ENCODE measurements at regions not wholly inside any gene's neighbourhood (a gene's known extent, or its start where the extent isn't known, plus 50 kb on each side); places are given as distances from the start of the nearest gene placed in this dataset.

DNA sequence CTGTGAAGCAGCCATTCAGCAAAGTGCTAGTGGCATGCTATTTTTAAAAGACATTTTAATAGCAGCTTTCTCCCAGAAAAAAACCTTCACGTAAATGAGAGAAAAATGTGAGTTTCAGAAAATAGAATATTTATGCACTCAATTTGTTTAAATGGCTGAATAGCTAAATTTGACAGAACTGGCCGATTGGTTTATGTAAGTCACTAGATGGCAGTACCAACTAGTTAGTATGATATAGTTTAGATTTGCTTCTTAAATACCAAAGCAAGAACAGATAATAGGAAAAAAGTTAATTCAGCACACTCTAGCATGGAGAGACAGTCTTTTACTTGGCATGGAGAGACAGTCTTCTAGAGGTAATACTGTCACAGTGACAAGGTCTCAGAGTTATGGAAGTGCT, 250.1 kb downstream of the SNCA start:
- no peak for DNase-seq
- peaks cover 38% of the 10 kb centered on the region for H3K4me1 Mint-ChIP-seq

GRCh38 chr4:89586318-89586717, 250.6 kb downstream of the SNCA start:
- peaks cover 24% of the 10 kb centered on the region for H3K9me3 Mint-ChIP-seq
- H3K27ac Mint-ChIP-seq = no peak overlapping the region
- no peaks in the 10 kb centered on the region for H3K27me3 Mint-ChIP-seq (ENCODE audit: low read depth, poor library complexity)
- TF ChIP-seq CTCF (IDR thresholded peaks at IDR 0.05) = no peak
- peaks cover 38% of the 10 kb centered on the region for H3K4me1 Mint-ChIP-seq
- no peak overlapping the region for H3K4me3 Mint-ChIP-seq
- DNase-seq = no peak
- H3K36me3 Mint-ChIP-seq (ENCODE audit: low read depth) = peaks cover 10% of the 10 kb centered on the region

More for the DNA sequence above, 250.1 kb downstream of the SNCA start:
- H3K4me3 Mint-ChIP-seq = no peak overlapping the region
- TF ChIP-seq CTCF (IDR thresholded peaks at IDR 0.05) = no peak
- H3K27ac Mint-ChIP-seq = no peak overlapping the region
- H3K9me3 Mint-ChIP-seq = peaks cover 24% of the 10 kb centered on the region
- no peaks in the 10 kb centered on the region for H3K27me3 Mint-ChIP-seq (ENCODE audit: low read depth, poor library complexity)
- peaks cover 12% of the 10 kb centered on the region for H3K36me3 Mint-ChIP-seq (ENCODE audit: low read depth)

DNA sequence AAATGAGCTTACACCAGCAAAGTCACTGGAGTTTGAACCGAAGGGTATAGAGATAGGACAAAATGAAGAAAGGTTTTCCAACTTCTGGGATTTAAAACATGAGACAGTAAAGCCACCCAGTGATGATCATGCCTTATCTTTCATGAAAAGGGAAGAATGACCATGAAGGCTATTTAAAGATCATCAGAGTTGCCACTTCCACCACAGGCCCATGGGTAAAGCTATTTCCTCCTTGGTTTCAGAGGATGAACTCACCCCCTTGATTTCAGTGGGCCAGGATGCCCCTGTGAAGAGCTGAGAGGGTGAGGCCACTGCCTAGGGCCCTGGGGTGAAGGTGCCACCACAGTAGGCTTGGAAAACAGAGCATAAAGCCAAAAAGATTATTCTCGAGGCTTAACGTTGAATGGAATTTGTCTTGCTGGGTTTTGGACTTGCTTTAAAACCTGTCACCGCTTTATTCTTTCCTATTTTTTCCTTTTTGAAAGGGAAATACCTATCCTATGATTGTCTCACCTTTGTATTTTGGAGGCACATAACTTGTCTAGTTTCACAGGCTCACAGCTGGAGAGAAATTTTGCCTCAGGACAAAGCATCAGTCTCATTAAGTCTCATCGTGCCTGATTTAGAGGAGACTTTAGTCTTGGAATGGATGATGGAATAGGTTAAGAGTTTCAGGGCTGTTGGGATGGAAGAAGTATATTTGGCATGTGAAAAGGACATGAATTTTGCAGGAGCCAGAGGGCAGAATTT, 254.0 kb downstream of the SNCA start:
- no peak for DNase-seq
- Mint-ChIP-seq H3K9me3 (peaks cover 21% of the 10 kb centered on the region), H3K4me1 (peaks cover 20% of the 10 kb centered on the region), H3K36me3 (ENCODE audit: low read depth) (peaks cover 13% of the 10 kb centered on the region), H3K4me3 (no peak overlapping the region), H3K27ac (no peak overlapping the region), H3K27me3 (ENCODE audit: low read depth, poor library complexity) (peaks cover 3% of the 10 kb centered on the region)
- no peak for TF ChIP-seq CTCF (IDR thresholded peaks at IDR 0.05)

- Mint-ChIP-seq H3K27me3 (ENCODE audit: low read depth, poor library complexity) (peaks cover 3% of the 10 kb centered on the region), H3K36me3 (ENCODE audit: low read depth) (peaks cover 22% of the 10 kb centered on the region), H3K4me1 (peaks cover 10% of the 10 kb centered on the region), H3K9me3 (peaks cover 40% of the 10 kb centered on the region), H3K27ac (no peak overlapping the region), H3K4me3 (no peak overlapping the region)
- no peak for TF ChIP-seq CTCF (IDR thresholded peaks at IDR 0.05)
- DNase-seq = no peak
Observed at GRCh38 chr4:89579771-89580170, 257.2 kb downstream of the SNCA start.

GRCh38 chr4:89576246-89576645, 260.7 kb downstream of the SNCA start:
- TF ChIP-seq CTCF (IDR thresholded peaks at IDR 0.05) = no peak

GRCh38 chr4:89575840-89576239, 261.1 kb downstream of the SNCA start:
- DNase-seq = no peak
- Mint-ChIP-seq H3K36me3 (ENCODE audit: low read depth) (peaks cover 9% of the 10 kb centered on the region), H3K27me3 (ENCODE audit: low read depth, poor library complexity) (peaks cover 3% of the 10 kb centered on the region), H3K4me3 (no peak overlapping the region), H3K27ac (no peak overlapping the region), H3K9me3 (peaks cover 23% of the 10 kb centered on the region), H3K4me1 (peaks cover 32% of the 10 kb centered on the region)
- no peak for TF ChIP-seq CTCF (IDR thresholded peaks at IDR 0.05)

More at GRCh38 chr4:89576246-89576645, 260.7 kb downstream of the SNCA start:
- no peak for DNase-seq
- Mint-ChIP-seq H3K9me3 (peaks cover 26% of the 10 kb centered on the region), H3K27ac (peak overlapping the region; percentile 63), H3K27me3 (ENCODE audit: low read depth, poor library complexity) (peaks cover 3% of the 10 kb centered on the region), H3K36me3 (ENCODE audit: low read depth) (peaks cover 12% of the 10 kb centered on the region), H3K4me1 (peaks cover 28% of the 10 kb centered on the region), H3K4me3 (no peak overlapping the region)
